Ovary (tissue), 3 donors: ENCODE measurements at regions not wholly inside any gene's neighbourhood (a gene's known extent, or its start where the extent isn't known, plus 50 kb on each side); places are given as distances from the start of the nearest gene placed in this dataset.

Source experiments
- POLR2A ChIP-seq: fragments of 450-650 bp; IDR thresholded peaks from one replicate; pipeline ENCODE4 v1.6.1; 2017; ENCODE audit warnings: antibody characterized with exemption, mild to moderate bottlenecking, moderate library complexity
- TF ChIP-seq, protein P1 (sequence below), 3 donors: fragments of 450-650 bp in 2 of 3; fragments of 200-600 bp in 1 of 3; IDR thresholded peaks; one replicate each; pipeline versions ENCODE4 v1.5.1 to v1.8.0; 2016 to 2022; ENCODE audit warnings: antibody characterized with exemption in 3 of 3, mild to moderate bottlenecking in 1 of 3
- donor health status: DM: no; HTN: no; CAD: no.

- TF ChIP-seq, protein P1, sequence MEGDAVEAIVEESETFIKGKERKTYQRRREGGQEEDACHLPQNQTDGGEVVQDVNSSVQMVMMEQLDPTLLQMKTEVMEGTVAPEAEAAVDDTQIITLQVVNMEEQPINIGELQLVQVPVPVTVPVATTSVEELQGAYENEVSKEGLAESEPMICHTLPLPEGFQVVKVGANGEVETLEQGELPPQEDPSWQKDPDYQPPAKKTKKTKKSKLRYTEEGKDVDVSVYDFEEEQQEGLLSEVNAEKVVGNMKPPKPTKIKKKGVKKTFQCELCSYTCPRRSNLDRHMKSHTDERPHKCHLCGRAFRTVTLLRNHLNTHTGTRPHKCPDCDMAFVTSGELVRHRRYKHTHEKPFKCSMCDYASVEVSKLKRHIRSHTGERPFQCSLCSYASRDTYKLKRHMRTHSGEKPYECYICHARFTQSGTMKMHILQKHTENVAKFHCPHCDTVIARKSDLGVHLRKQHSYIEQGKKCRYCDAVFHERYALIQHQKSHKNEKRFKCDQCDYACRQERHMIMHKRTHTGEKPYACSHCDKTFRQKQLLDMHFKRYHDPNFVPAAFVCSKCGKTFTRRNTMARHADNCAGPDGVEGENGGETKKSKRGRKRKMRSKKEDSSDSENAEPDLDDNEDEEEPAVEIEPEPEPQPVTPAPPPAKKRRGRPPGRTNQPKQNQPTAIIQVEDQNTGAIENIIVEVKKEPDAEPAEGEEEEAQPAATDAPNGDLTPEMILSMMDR (IDR thresholded peaks at IDR 0.05), result no peak
- TF ChIP-seq POLR2A, result no peak
These were observed 245.6 kb upstream of the CDH2 start for GRCh38 chr18:28422577-28422976.
